ENCODE measurements at regions not wholly inside any gene's neighbourhood (a gene's known extent, or its start where the extent isn't known, plus 50 kb on each side); places are given as distances from the start of the nearest gene placed in this dataset.
"Not testable (repeated sequence)": the region's sequence is repeated elsewhere in the genome, so short reads cannot be mapped to it uniquely, and the experiment has no call there.

DNA sequence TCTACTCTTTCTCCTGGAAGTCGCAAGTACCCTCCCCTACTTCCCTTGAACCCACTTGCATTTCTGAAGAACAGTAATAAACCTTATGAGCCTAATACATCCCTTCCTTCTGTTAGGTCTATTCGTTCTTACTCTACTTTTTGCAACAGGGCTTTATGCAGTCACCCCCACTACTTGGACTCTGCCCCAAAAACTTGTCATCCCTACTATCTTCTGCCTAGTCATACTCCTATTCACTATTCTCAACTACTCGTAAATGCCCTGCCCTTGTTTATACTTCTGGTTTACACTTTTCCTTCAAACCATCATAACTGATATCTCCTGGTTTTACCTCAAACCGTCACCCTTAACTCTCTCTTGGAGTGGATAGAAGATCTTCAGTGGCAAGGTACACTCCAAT, 55.2 kb upstream of the SLIT2 start:
- DNase-seq (ENCODE audit: low read depth in 2 of 2) = no peak

DNA sequence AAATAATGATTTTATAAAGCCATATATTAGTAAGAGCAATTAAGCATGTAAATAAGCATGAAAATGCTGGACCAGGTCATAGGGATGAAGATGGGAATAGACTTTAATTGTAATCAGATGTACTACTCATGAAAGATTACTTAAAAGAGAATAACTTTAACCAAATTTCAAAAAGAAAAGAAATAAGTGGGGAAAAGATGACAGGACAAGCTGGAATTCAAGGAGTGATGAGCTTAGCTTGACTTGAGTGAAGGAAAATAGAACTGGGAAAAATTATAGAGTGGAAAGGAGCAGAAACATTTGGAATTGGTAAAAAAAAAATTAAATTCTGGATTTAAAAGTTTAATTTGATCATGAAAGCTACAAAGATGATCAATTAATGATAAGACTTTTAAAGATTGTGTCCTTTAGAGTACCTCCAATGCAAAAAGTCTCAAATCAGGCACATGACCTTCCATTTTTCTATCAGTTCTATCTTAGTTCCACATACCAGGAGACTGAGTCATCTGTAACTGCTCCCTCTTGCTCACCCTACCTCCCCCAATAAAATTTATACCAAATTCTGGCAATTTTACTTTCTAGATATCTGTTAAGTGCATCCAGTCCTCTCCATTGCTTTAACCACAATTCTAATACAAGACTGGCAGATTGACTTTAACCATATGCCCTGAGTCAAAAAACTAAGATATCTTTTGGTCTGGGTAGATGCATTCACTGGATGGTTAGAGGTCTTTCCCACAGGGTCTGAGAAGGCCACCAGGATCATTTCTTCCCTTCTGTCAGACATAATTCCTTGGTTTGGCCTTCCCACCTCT, 56.4 kb upstream of the SLIT2 start:
- DNase-seq (ENCODE audit: low read depth in 2 of 2) = no peak

DNA sequence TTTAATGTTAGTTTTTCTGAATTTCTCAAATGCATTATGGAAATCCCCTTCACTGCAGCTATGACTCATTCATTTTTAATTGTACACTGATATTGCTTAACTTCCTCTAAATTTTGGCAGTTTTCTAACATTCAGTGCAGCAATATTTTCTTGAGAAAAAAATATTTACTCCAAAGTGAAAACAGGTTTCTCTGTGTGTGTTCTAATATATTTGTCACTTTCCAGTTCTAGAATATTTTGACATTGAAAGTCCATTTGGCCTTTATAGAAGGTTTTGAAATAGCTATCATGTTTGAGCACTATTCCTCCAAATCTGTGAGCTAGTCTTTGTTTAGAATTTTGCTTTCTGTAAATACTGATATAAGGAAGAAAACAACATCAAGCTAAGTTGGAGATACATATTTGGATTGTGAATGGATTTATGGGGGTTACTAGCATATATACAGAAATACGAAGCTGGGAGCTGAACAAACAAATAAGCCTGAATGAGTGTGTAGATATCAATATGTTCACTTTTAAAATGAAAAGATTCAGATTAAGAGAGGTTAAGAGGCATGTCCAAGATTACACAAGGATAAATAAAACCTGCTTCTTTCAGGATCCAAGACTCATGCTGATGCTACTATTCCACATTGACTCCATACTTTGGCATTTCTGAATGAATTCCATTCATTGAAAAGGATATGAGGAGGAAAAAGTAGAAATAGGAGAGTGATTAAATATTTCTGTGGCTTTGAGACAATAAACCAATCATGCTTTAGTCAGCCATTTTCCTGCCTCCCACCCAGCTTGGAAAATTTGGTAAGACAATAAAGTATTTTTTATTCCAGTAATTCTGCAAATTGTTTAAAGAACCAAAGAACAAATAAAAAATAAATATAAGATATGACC, 57.3 kb upstream of the SLIT2 start:
- DNase-seq (ENCODE audit: low read depth in 2 of 2) = no peak

DNA sequence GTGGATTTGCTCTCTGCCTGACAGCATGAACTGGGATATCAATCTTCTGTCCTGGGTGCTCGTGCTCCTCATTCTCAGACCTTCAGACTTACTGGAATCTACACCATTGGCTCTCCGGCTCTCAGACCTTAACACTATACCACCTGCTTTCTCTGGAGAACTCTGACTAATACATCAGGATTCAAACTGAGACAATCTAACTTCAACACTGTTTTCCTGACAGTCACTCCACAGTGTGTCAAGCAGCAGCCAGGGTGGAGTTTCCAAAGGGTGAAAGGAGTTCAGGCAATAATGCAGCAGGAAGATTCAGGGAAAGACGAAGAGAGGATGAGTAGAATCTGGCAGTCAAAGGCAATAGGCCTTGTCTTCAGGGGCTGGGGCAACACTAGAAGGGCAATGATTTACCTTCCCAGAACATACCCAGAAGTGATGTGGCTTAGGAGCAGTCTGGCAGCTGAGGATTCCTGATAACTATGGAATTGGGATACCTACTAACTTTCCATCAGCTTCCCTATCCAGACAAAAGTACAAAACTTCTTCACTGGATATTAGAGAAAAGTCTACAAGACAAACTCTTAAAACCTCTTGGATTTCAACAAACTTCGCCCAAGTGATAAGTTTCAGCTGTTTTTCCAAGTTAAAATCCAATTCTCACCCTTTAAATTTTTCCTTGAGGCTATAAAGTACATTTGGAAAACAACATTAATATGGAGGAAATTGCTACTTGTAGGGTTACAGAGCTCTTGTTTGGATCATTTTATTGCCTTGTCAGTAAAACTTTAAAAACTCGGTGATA, 58.4 kb upstream of the SLIT2 start:
- no peak for DNase-seq (ENCODE audit: low read depth in 2 of 2)

DNA sequence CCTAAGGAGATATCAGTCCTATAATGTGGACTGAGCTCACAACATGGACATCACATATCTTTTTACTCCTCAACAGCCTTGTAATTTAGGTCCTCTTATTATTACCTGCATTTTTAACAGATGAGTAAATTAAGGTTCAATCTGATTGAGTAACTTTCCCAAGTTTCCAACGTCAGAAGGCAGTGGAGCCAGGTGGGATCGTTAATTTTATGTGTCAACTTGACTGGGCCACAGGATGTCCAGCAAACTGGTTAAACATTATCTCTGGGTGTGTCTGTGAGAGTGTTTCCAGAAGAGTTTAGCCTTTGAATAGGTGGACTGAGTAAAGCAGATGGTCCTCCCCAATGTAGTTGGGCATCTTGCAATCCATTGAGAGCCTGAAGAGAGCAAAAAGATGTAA, 59.0 kb upstream of the SLIT2 start:
- no peak for DNase-seq (ENCODE audit: low read depth in 2 of 2)

DNA sequence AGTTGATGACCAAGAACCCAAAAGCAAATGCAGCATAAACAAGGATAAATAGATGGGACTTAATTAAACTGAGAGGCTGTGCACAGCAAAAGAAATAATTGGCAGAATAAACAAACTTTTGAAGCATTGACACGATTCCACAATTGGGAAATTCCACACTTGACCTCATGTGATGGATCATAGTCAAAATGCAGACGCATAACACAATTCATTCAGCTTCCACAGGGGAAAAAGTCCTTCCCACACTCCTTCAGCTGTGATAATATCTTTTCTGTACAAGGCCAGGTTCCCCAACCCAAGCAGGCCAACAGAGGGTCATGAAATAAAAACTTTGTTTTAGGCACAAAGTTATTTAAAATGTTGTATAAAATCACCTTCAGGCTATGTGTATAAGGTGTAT, 66.6 kb upstream of the SLIT2 start:
- no peak for DNase-seq (ENCODE audit: low read depth in 2 of 2)

DNA sequence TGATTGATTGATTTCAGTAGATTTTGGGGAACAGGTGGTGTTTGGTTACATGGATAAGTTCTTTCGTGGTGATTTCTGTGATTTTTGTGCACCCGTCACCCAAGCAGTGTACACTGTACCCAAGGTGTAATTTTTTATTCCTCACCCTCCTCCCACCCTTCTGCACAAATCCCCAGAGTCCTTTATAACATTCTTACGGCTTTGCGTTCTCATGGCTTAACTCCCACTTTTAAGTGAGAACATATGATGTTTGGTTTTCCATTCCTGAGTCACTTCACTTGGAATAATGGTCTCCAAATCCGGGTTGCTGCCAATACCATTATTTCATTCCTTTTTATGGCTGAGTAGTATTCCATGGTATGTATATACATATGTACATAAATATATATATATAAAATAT, 68.6 kb upstream of the SLIT2 start:
- DNase-seq (ENCODE audit: low read depth in 2 of 2) = not testable (repeated sequence)

DNA sequence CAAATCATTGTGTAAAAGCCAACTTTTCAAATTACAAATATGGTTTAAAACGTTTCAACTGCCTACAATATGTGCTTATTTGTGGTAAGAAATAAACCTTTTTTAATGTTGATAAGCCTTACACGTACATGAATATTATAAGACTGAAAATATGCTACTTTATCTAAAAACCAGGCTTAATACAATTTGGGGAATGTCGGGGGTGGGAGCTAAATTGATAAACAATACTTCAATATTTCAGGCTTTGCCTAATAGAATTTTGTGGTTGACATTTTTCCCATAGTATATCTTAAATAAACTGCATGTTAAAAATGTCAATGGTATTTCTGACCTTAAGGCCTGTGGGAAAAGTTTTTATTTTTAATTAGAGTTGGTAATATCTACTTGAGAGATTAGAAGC, 69.8 kb upstream of the SLIT2 start:
- DNase-seq (ENCODE audit: low read depth in 2 of 2) = no peak

DNA sequence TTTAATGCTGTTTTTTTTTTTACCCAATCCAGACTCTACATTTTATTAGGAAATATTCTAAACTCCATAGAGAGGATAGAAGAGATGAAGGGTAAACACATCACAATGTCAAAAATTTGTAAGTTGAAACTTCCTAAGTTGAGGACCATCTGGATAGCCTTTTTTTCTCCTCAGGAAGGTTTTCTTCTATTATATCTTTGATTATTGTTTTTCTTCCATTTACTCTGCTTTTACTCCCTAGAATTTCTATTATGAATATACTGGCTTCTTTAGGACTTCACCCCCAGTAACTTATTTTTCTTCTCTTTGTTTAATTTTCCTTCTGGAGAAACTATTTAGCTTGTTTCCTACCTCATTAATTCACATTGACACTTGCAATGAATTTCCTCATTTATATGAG, 71.2 kb upstream of the SLIT2 start:
- DNase-seq (ENCODE audit: low read depth in 2 of 2) = no peak

DNA sequence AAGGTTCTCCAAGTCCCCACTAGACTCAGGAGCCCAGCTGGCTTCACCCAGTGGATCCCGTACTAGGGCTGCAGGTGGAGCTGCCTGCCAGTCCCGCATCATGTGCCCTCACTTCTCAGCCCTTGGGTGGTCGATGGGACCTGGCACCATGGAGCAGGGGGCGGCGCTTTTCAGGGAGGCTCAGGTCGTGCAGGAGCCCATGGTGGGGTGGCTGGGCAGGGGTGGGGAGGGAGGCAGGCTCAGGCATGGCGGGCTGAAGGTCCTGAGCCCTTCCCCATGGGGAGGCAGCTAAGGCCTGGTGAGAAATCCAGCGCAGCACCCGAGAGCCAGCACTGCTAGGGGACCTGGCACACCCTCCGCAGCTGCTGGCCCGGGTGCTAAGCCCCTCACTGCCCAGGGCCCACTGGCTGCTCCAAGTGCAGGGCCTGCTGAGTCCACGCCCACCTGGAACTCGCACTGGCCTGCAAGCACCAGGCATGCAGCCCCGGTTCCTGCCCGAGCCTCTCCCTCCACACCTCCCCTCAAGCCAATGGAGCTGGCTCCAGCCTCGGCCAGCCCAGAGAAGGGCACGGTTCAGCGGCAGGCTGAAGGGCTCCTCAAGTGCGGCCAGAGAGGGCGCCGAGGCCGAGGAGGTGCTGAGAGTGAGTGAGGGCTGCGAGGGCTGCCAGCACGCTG, 72.7 kb upstream of the SLIT2 start:
- DNase-seq (ENCODE audit: low read depth in 2 of 2) = no peak

DNA sequence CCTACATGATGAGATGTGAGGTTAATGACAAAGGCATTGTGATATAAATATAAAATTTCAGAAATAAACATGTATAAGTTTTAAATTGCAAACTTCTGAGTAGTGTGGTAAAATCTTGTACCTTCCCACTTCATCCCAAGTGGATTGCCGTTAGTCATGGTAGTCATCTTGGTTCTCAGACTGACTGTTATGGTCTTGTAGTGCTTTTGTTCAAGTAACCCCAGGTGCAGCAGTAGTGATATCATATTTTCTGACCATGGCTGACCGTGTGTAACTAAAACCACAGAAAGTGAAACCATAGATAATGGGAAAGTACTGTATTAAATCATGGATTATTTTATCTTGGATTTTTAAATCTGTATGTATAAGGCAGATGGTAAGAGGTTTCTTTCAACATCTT, 74.8 kb upstream of the SLIT2 start:
- no peak for DNase-seq (ENCODE audit: low read depth in 2 of 2)

DNA sequence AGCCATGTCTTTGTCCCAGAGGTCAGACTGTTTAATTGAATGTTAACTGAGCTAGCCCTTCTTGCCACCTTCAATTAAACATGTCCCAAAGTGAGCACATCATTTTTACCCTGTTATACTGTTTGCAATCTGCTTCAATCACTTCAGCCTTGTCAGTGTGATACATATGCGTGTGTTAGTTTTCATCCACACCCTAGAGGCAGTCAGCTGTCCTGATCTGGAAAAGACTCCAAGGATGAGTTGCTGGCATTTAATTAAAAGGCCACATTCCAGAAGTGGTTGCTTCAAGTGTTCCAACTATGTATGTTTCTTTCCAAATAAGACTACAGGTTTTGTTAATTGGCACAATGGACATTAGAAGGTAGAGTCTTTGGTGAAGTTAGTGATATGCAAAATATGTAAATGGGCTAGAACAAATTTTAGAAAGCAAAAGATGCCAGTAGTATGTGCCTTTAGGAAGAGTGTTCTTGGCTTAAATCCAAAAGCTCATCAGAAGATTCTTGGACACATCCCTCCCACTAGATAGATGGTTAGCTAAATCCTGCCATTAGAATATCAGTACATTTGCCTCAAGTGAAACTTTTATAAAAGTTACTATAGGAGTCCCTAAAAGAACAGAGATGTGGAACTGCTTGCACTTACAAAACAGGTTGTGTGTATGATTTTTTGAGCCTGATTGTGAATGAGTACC, 79.5 kb upstream of the SLIT2 start:
- DNase-seq (ENCODE audit: low read depth in 2 of 2) = no peak

DNA sequence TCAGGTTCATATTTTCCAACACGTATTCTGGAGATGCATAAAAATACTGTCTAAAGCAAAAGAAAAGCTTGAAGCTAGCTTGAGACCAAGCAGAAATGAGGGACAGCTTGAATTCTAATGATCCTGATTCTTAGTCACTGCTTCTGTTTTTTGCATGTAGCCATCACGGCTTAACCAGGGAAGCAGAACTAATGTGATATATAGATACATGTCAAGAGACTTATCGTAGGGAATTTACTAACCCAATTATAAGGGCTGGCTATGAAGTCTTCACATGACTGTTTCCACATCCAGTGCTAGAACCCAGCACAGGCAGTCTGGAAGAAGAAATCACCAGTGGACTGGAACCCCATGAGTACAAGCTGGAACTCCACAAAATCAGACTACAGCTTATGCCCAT, 85.2 kb upstream of the SLIT2 start:
- DNase-seq (ENCODE audit: low read depth in 2 of 2) = no peak

DNA sequence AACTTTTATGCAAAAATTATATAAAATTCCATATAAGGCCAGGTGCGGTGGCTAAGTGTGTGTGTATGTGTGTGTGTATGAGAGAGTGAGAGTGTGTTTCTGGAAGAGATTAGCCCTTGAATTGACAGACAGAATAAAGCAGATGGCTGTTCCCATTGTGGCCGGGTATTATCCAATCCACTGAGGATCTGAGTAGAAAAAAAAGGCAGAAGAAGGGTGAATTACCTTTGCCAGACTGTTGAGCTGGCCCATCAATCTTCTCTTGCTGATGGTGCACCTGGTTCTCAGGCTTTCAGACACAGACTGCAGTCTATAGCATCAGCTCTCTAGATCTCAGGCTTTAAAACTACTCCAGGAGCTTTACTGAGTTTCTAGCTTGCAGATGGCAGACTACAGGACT, 92.2 kb upstream of the SLIT2 start:
- DNase-seq (ENCODE audit: low read depth in 2 of 2) = no peak

DNA sequence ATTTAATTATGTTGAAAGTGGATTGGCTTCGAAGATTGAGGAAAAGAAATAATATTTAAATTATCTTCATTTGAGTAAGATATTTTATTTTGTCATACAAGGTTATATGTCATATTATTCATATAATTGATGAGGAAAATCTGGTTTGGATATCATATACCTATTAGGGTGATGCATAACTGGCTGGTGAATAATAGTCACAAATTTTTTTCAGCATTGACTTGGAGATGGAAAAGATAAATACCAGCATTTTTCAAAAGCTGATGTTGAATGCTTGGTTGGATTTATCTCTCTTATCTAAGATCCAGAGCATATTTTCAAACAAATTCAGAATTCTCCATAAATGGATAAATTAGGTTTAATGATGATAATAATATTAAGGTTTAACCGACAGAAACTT, 93.5 kb upstream of the SLIT2 start:
- no peak for DNase-seq (ENCODE audit: low read depth in 2 of 2)

DNA sequence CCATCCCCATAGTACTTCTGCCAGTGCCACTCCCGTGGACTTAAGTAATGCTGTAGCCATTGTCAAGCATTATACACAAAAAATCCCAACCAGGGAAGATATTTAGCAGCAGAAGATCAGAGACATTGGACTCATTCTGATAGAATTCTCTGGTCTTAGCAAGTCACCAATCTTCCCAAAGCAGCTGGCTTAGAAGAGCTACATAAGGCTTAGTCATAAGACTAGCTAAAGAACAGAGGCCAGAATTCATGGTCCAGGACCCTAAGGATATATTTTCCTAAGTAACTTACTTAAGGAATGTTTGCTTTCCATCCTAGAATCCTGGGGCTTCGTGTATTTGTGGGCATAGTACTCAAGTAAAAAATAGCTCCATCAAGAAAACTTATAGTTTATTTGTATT, 100.3 kb upstream of the SLIT2 start:
- DNase-seq (ENCODE audit: low read depth in 2 of 2) = no peak

DNA sequence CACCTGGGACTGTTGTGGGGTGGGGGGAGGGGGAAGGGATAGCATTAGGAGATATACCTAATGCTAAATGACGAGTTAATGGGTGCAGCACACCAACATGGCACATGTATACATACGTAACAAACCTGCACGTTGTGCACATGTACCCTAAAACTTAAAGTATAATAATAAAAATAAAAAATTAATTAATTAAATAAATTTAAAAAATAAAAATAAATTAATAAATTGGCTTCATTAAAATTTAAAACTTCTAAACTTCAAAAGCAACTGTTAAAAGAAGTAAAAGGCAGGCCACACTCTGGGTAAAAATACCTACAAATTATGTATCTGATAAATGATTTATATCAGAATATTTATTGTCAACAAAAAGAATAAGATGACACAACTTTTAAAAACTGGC, 102.6 kb upstream of the SLIT2 start:
- not testable (repeated sequence) for DNase-seq (ENCODE audit: low read depth in 2 of 2)

DNA sequence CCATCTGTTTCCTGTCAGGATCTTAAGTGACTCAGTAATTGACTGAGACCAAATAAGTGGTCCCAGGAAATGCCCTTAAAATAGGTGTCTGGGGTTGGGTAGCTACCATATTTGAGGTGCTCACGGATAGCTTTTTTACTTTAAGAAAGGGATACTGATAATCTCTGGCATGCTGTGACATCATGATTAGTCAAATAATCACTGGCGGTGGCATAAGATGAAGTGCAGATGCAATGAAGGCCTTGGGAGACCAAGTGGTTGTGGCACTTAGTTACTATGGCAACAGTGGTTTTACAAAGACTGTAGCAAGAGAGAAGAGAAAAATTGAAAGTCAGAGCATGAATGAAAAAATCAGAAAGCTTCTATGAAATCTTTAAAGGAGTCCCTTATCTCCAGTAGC, 114.5 kb upstream of the SLIT2 start:
- DNase-seq (ENCODE audit: low read depth in 2 of 2) = no peak

DNA sequence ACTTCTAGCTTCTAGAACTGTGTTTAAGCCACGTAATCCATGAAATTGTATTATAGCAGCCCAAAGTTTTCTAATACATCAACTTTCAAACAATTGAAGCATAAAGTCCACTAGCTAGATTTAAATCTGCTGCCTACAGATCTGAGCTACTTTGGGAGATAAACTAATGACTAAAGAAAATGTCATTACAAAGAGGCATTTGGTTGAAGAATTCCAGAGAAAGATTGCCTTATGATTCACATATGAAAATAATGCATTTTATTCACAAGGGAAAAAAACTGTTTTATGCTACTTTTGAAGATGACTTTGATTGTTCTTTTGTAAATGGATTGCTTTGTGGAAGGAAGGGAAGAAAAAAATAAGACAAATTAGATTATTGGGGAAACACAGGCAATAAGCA, 124.1 kb upstream of the SLIT2 start:
- DNase-seq (ENCODE audit: low read depth in 2 of 2) = no peak

DNA sequence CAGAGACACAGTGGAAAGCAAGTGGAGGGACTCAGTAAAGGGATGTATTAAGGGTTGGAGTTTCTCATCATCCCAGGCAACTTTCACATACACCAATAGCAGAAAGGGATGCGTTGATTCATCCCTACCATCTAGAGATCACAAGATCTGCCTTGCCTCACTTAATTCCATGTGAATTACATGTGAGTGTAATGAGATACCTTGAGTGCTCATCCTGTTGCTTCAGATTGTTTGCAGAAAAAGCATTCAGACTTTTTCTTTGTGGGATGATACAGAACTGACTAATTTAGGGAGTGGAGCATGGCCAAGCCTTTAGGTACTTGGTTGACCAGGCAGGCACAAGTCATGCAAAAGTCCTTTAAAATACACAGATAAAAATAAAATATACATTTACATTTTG, 124.8 kb upstream of the SLIT2 start:
- DNase-seq (ENCODE audit: low read depth in 2 of 2) = no peak

DNA sequence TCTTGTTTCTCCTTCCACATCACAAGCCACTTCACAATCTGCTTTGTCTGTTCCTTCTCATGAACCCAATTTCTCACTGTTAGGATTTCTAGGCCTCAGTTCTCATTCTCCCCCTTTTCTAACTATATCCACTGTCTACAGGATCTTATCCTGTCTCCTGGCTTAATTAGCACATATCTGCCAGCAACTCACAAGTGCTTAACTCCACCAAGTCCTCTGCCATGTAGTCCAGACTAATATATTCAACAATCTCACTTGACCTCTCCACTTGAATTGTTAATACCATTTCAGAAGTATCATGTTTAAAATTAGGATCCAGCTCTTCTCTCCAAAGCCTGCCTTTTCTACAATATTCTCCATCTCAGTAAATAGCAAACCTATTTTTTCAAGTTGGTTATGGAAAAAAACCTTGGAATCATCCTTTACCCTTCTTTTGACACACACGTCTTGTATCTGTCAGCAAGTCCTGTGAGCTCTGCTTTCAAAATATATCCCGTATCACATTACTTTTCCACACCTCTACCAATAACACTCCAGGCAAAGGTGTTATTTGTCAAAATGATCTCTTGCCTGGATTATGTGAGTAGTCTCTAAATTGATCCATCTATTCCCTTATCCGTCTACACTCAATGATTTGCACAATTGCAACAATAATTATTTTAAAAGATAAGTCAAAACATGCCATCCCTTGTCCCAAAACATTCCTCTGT, 127.2 kb upstream of the SLIT2 start:
- no peak for DNase-seq (ENCODE audit: low read depth in 2 of 2)

All from stimulated activated CD4-positive, alpha-beta T cell treated with anti-CD3 and anti-CD28 coated beads, Interleukin-1b, Interleukin-23, amount 100 ng/mL, for 4 hours (primary cell).